A673 (cell line): ENCODE measurements at regions not wholly inside any gene's neighbourhood (a gene's known extent, or its start where the extent isn't known, plus 50 kb on each side); places are given as distances from the start of the nearest gene placed in this dataset.

ENCODE experiments used
- BruUV-seq: library from RNA; stranded (reverse); fragments of 400-500 nt; replicated peaks from 2 replicates; lab custom pipeline; 2021; lab: Mats Ljungman, UMichigan
- CTCF ChIA-PET: fragments of 300-600 bp; sonication (Branson Sonifier 250); formaldehyde crosslinking; loops from one replicate; lab custom pipeline; 2022; ENCODE audit warnings: antibody characterized with exemption; lab: Charles Lee
- POLR2A ChIA-PET: fragments of 300-600 bp; sonication (Branson Sonifier 250); formaldehyde crosslinking; loops from one replicate; lab custom pipeline; 2022; ENCODE audit warnings: antibody characterized with exemption; ENCODE audit not compliant: low non-redundant PET; lab: Charles Lee
- DNase-seq: peaks from one replicate; pipeline ENCODE4 v3.0.0-alpha.2; 2015; ENCODE audit warnings: low spot score
- H3K27ac ChIP-seq: fragments of 200-600 bp; sonication (generic); 2 replicates; pipeline ENCODE4 v1.5.1; 2016; ENCODE audit warnings: mixed run types, low read depth, mild to moderate bottlenecking, mixed read lengths, antibody characterized with exemption, low read length; ENCODE audit not compliant: poor library complexity, severe bottlenecking
- H3K27me3 ChIP-seq: fragments of 200-600 bp; sonication (generic); replicated peaks from 2 replicates; pipeline ENCODE4 v1.6.1; 2017; ENCODE audit warnings: mixed run types, low read depth, mild to moderate bottlenecking, mixed read lengths, antibody characterized with exemption, low read length; ENCODE audit not compliant: insufficient read depth, poor library complexity
- H3K36me3 ChIP-seq: fragments of 200-600 bp; sonication (generic); 2 replicates; pipeline ENCODE4 v1.6.1; 2016; ENCODE audit warnings: mixed run types, mild to moderate bottlenecking, mixed read lengths, antibody characterized with exemption, low read length; ENCODE audit not compliant: insufficient read depth, poor library complexity, severe bottlenecking
- H3K4me1 ChIP-seq: fragments of 200-600 bp; sonication (generic); 2 replicates; pipeline ENCODE4 v1.6.1; 2017; ENCODE audit warnings: mixed run types, mild to moderate bottlenecking, mixed read lengths, antibody characterized with exemption, low read length; ENCODE audit not compliant: insufficient read depth, poor library complexity, severe bottlenecking
- H3K4me3 ChIP-seq: fragments of 200-600 bp; sonication (generic); 2 replicates; pipeline ENCODE4 v1.5.1; 2016; ENCODE audit warnings: low read depth, mixed run types, mild to moderate bottlenecking, mixed read lengths, low read length; ENCODE audit not compliant: poor library complexity, severe bottlenecking
- H3K9me3 ChIP-seq: fragments of 200-600 bp; sonication (generic); 2 replicates; pipeline ENCODE4 v1.6.1; 2016; ENCODE audit warnings: mixed run types, low read depth, mild to moderate bottlenecking, mixed read lengths, antibody characterized with exemption, low read length; ENCODE audit not compliant: poor library complexity, severe bottlenecking
- EZH2 ChIP-seq: fragments of 200-600 bp; sonication (generic); IDR thresholded peaks from 2 replicates; pipeline ENCODE4 v1.6.1; 2017; ENCODE audit warnings: borderline replicate concordance, low read depth, mild to moderate bottlenecking, mixed read lengths, antibody characterized with exemption, low read length; ENCODE audit not compliant: poor library complexity, severe bottlenecking
- intact Hi-C: fragments of 100-400 bp; cut with micrococcal nuclease; formaldehyde crosslinking; loops from one replicate; pipeline ENCODE4 v1.10.0; 2022; ENCODE audit not compliant: unreplicated experiment
- TF ChIP-seq, protein P1 (sequence below): fragments of 300-800, 200-600 bp; sonication (generic); conservative IDR thresholded peaks from 2 replicates; pipeline ENCODE4 v1.5.1; 2017; ENCODE audit warnings: low read depth, mild to moderate bottlenecking, antibody characterized with exemption, low read length, moderate library complexity, mixed read lengths

DNA sequence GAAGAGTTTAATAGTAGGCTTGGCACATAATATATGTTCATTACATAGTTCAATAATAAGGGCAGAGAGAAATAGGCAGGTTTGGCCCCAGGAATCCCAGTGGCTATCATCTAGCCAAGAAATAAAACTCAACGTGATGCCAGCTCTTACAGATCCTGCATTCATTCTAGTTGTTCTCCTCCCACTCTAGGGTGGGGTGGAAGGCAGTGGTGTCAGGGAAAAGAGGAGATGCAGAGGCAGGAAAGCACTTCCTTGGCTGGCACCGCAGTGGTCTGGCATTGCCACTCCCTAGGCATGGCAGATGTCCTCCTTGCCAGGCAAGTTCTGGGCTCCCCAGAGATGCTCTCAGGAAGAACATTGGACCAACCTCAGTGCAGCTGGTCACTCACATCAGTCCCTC lies 383.6 kb downstream of the GRIN2B start:
- no peaks in the 10 kb centered on the region for H3K9me3 ChIP-seq
- no peaks in the 10 kb centered on the region for H3K4me1 ChIP-seq
- CTCF ChIA-PET, result no interaction called here
- no TSS peak for BruUV-seq
- H3K27me3 ChIP-seq, result peaks cover 36% of the 10 kb centered on the region
- H3K36me3 ChIP-seq, result no peaks in the 10 kb centered on the region
- intact Hi-C loops, result no loop called here
- DNase-seq, result no peak
- POLR2A ChIA-PET, result no interaction called here
- H3K4me3 ChIP-seq, result no peak overlapping the region
- no peak overlapping the region for H3K27ac ChIP-seq
- TF ChIP-seq, protein P1, sequence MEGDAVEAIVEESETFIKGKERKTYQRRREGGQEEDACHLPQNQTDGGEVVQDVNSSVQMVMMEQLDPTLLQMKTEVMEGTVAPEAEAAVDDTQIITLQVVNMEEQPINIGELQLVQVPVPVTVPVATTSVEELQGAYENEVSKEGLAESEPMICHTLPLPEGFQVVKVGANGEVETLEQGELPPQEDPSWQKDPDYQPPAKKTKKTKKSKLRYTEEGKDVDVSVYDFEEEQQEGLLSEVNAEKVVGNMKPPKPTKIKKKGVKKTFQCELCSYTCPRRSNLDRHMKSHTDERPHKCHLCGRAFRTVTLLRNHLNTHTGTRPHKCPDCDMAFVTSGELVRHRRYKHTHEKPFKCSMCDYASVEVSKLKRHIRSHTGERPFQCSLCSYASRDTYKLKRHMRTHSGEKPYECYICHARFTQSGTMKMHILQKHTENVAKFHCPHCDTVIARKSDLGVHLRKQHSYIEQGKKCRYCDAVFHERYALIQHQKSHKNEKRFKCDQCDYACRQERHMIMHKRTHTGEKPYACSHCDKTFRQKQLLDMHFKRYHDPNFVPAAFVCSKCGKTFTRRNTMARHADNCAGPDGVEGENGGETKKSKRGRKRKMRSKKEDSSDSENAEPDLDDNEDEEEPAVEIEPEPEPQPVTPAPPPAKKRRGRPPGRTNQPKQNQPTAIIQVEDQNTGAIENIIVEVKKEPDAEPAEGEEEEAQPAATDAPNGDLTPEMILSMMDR, result no peak
- no peak for TF ChIP-seq EZH2

DNA sequence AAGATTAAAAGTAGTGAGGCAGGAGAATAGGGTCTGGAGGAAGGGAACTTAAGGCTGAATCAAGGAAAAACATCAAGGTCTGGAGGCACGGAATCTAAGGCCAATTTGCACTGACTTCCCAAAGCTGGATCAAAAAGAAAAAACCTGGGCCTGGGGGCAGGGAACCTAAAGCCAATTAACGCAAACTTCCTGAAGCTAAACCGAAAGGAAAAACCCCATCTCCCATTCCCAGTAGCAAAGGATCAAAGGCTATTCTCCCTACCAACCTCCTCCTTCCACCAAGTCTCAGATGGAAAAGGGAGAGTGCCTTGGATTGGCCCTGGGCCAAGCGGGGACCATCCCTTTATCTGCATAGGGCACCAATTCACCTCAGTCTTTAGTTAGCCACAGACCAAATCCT lies 384.2 kb downstream of the GRIN2B start:
- intact Hi-C loops, result no loop called here
- Histone ChIP-seq H3K27ac (no peak overlapping the region), H3K27me3 (peaks cover 36% of the 10 kb centered on the region), H3K4me1 (no peaks in the 10 kb centered on the region), H3K36me3 (no peaks in the 10 kb centered on the region), H3K4me3 (no peak overlapping the region), H3K9me3 (no peaks in the 10 kb centered on the region)
- TF ChIP-seq, protein P1, result no peak
- TF ChIP-seq EZH2, result no peak
- no peak for DNase-seq
- POLR2A ChIA-PET, result no interaction called here
- BruUV-seq, result no TSS peak
- CTCF ChIA-PET, result no interaction called here

DNA sequence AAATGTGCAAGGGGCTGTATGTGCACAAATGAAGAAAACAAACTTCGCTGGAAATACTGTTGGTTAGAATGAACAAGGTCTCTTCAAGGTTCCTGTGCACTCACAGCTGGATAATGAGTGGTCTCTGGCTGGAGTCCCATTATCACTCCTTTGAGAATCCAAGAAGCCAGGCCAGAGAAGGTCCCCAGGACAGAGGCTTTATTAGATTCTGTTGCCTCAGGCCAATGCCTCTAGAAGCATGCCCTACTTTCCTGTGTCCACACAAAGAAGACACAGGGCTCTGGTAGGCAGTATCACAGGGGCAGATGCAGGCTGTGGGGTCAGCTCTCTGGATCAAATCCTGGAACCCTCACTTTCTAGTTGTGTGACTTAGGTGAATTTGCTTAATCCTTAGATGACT lies 384.7 kb downstream of the GRIN2B start:
- Histone ChIP-seq H3K4me1 (no peaks in the 10 kb centered on the region), H3K27me3 (peaks cover 33% of the 10 kb centered on the region), H3K27ac (no peak overlapping the region), H3K36me3 (no peaks in the 10 kb centered on the region), H3K9me3 (no peaks in the 10 kb centered on the region), H3K4me3 (no peak overlapping the region)
- no peak for DNase-seq
- CTCF ChIA-PET, result no interaction called here
- TF ChIP-seq, protein P1, result no peak
- no peak for TF ChIP-seq EZH2
- POLR2A ChIA-PET, result no interaction called here
- no TSS peak for BruUV-seq
- intact Hi-C loops, result no loop called here
